Omental fat pad (tissue), 3 donors: ENCODE measurements at regions not wholly inside any gene's neighbourhood (a gene's known extent, or its start where the extent isn't known, plus 50 kb on each side); places are given as distances from the start of the nearest gene placed in this dataset.
"Not testable (repeated sequence)": the region's sequence is repeated elsewhere in the genome, so short reads cannot be mapped to it uniquely, and the experiment has no call there.

Experiments
- ATAC-seq: fragments of 150-250 bp; one replicate; pipeline ENCODE4 v1.9.1; 2016; ENCODE audit warnings: mild to moderate bottlenecking, moderate library complexity; ENCODE audit not compliant: low FRiP score
- DNase-seq: peaks from one replicate; pipeline ENCODE4 v3.0.0-alpha.2; 2019; ENCODE audit warnings: low spot score
- TF ChIP-seq, protein P1 (sequence below), 3 donors: fragments of 450-650 bp; IDR thresholded peaks; one replicate each; pipeline ENCODE4 v1.5.1; 2016 to 2017; ENCODE audit warnings: antibody characterized with exemption in 3 of 3, mild to moderate bottlenecking in 3 of 3, moderate library complexity in 2 of 3

- ATAC-seq (no peak), DNase-seq (no peak)
- TF ChIP-seq, protein P1, sequence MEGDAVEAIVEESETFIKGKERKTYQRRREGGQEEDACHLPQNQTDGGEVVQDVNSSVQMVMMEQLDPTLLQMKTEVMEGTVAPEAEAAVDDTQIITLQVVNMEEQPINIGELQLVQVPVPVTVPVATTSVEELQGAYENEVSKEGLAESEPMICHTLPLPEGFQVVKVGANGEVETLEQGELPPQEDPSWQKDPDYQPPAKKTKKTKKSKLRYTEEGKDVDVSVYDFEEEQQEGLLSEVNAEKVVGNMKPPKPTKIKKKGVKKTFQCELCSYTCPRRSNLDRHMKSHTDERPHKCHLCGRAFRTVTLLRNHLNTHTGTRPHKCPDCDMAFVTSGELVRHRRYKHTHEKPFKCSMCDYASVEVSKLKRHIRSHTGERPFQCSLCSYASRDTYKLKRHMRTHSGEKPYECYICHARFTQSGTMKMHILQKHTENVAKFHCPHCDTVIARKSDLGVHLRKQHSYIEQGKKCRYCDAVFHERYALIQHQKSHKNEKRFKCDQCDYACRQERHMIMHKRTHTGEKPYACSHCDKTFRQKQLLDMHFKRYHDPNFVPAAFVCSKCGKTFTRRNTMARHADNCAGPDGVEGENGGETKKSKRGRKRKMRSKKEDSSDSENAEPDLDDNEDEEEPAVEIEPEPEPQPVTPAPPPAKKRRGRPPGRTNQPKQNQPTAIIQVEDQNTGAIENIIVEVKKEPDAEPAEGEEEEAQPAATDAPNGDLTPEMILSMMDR (IDR thresholded peaks at IDR 0.05), result no peak
Observed at GRCh38 chr2:138081225-138082073, 117.2 kb downstream of the HNMT start.

DNA sequence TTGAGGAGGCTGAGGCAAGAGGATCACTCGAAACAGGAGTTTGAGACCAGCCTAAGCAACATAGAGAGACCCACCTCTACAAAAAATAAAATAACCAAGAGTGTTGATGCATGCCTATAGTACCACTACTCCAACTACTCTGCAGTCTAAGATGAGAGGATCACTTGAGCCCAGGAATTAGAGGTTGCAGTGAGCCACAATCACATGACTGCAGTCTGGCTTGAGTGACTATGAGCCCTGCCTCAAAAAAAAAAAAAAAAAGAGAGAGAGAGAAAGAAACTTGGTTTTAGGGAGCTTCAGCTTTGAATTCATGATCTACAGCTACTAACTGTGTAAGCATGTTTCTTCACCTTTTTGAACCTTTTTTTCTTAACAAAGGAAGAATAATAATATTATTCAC lies 119.9 kb downstream of the HNMT start:
- TF ChIP-seq, protein P1 (IDR thresholded peaks at IDR 0.05), result no peak
- ATAC-seq (no peak), DNase-seq (no peak)

DNA sequence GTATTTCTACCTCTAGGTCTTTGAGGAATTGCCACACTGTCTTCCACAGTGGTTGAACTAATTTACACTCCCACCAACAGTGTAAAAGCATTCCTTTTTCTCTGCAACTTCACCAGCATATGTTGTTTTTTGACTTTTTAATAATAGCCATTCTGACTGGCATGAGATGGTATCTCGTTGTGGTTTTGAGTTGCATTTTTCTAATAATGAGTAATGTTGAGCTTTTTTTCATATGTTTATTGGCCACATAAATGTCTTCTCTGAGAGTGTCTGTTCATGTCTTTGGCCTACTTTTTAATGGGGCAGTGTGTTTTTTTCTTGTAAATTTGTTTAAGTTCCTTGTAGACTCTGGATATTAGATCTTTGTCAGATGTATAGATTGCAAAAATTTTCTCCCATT lies 121.2 kb downstream of the HNMT start:
- not testable (repeated sequence) for DNase-seq, ATAC-seq

DNA sequence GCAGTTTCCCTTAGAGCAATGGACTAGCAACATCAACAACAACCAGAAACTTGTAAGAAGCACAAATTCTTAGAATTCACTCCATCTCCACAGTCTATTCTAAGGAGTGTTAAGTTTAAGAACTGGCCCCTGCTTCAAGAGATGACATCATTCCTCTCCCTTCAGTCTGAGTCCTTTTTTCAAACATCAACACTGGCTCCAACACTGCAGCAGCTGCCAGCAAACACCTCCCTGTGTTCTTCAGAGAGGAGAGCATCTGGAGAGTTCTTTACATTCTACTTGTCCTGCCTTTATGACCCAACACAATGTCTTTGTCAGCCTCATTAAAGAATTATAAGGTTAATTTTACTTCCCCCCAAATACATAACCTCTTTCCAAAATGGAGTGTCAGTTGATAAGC lies 122.3 kb downstream of the HNMT start:
- DNase-seq (no peak), ATAC-seq (no peak)
- TF ChIP-seq, protein P1 (IDR thresholded peaks at IDR 0.05), result no peak

DNA sequence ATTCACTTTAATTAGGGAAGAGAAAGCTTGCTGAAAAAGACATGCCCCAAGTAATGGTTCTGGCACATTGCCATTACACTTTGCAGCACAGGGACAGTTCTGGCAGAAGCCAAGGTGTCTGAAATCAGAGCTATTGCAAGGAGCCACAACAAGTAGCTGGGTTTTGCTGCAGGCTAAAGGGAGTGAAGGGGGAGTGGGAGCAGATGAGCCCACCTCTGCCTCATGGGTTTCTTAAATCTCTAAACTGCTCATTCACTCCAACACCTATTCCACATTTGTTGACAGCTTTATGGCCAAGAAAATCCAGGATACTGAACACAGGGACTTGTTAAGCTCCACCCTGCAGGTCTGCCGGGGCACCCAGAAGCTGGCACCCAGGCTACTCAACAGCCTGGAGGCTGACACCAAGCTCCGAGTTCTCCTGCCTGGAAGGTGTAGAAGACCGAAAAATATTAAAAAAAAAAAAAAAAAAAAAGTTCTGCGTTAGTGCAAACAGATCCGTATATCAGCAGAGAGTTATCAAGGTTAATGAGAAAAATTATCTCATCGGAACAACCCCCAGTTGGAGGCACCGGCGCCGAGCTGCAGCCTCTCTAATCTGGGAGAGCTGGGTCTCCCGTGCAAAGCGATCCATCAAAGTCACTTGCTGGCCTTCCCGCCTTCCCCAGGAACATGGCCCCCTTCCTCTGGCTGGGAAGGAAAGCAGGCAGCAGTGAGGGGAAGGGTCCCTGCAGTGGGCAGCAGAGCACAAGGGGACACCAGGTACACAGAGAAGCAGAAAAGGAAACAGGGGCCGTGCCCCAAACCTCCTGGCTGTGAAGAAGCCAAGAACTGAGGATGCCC lies 123.7 kb downstream of the HNMT start:
- TF ChIP-seq, protein P1 (IDR thresholded peaks at IDR 0.05), result no peak
- DNase-seq (no peak), ATAC-seq (no peak)

- DNase-seq (no peak), ATAC-seq (peak; percentile 13)
- TF ChIP-seq, protein P1 (IDR thresholded peaks at IDR 0.05), result no peak
Observed at GRCh38 chr2:138090330-138090729, 126.1 kb downstream of the HNMT start.

GRCh38 chr2:138093455-138093854 lies 129.2 kb downstream of the HNMT start:
- ATAC-seq (no peak), DNase-seq (no peak)
- TF ChIP-seq, protein P1 (IDR thresholded peaks at IDR 0.05), result no peak
